Trophoblast cell (in vitro differentiated cells and primary cell): ENCODE measurements at regions not wholly inside any gene's neighbourhood (a gene's known extent, or its start where the extent isn't known, plus 50 kb on each side); places are given as distances from the start of the nearest gene placed in this dataset.

Experiments used
- DNase-seq, 2 donors: peaks; one replicate each; pipeline ENCODE4 v3.0.0-alpha.2; 2016
- H2AFZ ChIP-seq: 2 replicates; pipeline ENCODE4 v1.6.1; 2013; ENCODE audit warnings: low read length, moderate library complexity, mild to moderate bottlenecking; ENCODE audit not compliant: insufficient read depth, poor library complexity
- H2AK5ac ChIP-seq: 2 replicates; pipeline ENCODE4 v1.6.1; 2013; ENCODE audit warnings: mild to moderate bottlenecking, low read length
- H2BK120ac ChIP-seq: 2 replicates; pipeline ENCODE4 v1.6.1; 2013; ENCODE audit warnings: low read length, mild to moderate bottlenecking, moderate library complexity; ENCODE audit not compliant: insufficient read depth, poor library complexity
- H2BK12ac ChIP-seq: 2 replicates; pipeline ENCODE4 v1.6.1; 2013; ENCODE audit warnings: mild to moderate bottlenecking, low read length, moderate library complexity
- H2BK5ac ChIP-seq: 2 replicates; pipeline ENCODE4 v1.6.1; 2013; ENCODE audit warnings: low read length, low read depth, moderate library complexity, mild to moderate bottlenecking; ENCODE audit not compliant: poor library complexity
- H3K14ac ChIP-seq: 2 replicates; pipeline ENCODE4 v1.6.1; 2013; ENCODE audit warnings: mild to moderate bottlenecking, low read length
- H3K18ac ChIP-seq: 2 replicates; pipeline ENCODE4 v1.6.1; 2013; ENCODE audit warnings: mild to moderate bottlenecking, low read length
- H3K23ac ChIP-seq: 2 replicates; pipeline ENCODE4 v1.6.1; 2013; ENCODE audit warnings: low read length
- H3K27ac ChIP-seq: 2 replicates; pipeline ENCODE4 v1.5.1; 2013; ENCODE audit warnings: low read depth, mild to moderate bottlenecking, inconsistent platforms, low read length, moderate library complexity
- H3K27me3 ChIP-seq: 2 replicates; pipeline ENCODE4 v1.6.1; 2013; ENCODE audit warnings: inconsistent platforms, mild to moderate bottlenecking, low read length, moderate library complexity; ENCODE audit not compliant: insufficient read depth
- H3K36me3 ChIP-seq, 2 experiments: 1 replicate in 1 of 2; 2 replicates in 1 of 2; pipeline ENCODE4 v1.6.1; 2013; ENCODE audit warnings: low read length in 2 of 2, mild to moderate bottlenecking in 2 of 2, moderate library complexity in 1 of 2; ENCODE audit not compliant: insufficient read depth in 2 of 2, control insufficient read depth in 1 of 2
- H3K4ac ChIP-seq: 2 replicates; pipeline ENCODE4 v1.6.1; 2013; ENCODE audit warnings: low read depth, mild to moderate bottlenecking, low read length, moderate library complexity
- H3K4me1 ChIP-seq, 2 experiments: 1 replicate in 1 of 2; 2 replicates in 1 of 2; pipeline ENCODE4 v1.6.1; 2013; ENCODE audit warnings: low read length in 2 of 2, mild to moderate bottlenecking in 2 of 2, moderate library complexity in 1 of 2; ENCODE audit not compliant: insufficient read depth in 2 of 2, control insufficient read depth in 1 of 2
- H3K4me2 ChIP-seq: 2 replicates; pipeline ENCODE4 v1.6.1; 2013; ENCODE audit warnings: inconsistent platforms, mild to moderate bottlenecking, low read length, moderate library complexity
- H3K4me3 ChIP-seq: 2 replicates; pipeline ENCODE4 v1.5.1; 2013; ENCODE audit warnings: mild to moderate bottlenecking, low read depth, low read length, inconsistent platforms
- H3K79me1 ChIP-seq: one replicate; pipeline ENCODE4 v1.6.1; 2013; ENCODE audit warnings: low read length
- H3K79me2 ChIP-seq: 2 replicates; pipeline ENCODE4 v1.6.1; 2013; ENCODE audit warnings: low read length, mild to moderate bottlenecking; ENCODE audit not compliant: control insufficient read depth, insufficient read depth, poor library complexity
- H3K9ac ChIP-seq: 2 replicates; pipeline ENCODE4 v1.6.1; 2013; ENCODE audit warnings: mild to moderate bottlenecking, low read length
- H3K9me3 ChIP-seq: 2 replicates; pipeline ENCODE4 v1.6.1; 2013; ENCODE audit warnings: low read depth, mild to moderate bottlenecking, control low read depth, inconsistent platforms, low read length; ENCODE audit not compliant: insufficient read depth
- H4K12ac ChIP-seq: 2 replicates; pipeline ENCODE4 v1.6.1; 2013; ENCODE audit warnings: low read depth, mild to moderate bottlenecking, low read length, moderate library complexity
- H4K8ac ChIP-seq: 2 replicates; pipeline ENCODE4 v1.6.1; 2013; ENCODE audit warnings: low read depth, mild to moderate bottlenecking, low read length, moderate library complexity
- H4K91ac ChIP-seq: one replicate; pipeline ENCODE4 v1.6.1; 2013; ENCODE audit warnings: low read depth, mild to moderate bottlenecking, low read length, moderate library complexity
- WGBS: extraction: QIAGEN DNeasy Blood & Tissue Kit; methylation state at CpG from one replicate; pipeline ENCODE4 v1.1.7; 2013; ENCODE audit warnings: missing lambda C conversion rate; ENCODE audit not compliant: insufficient read length, insufficient coverage; ENCODE audit errors: extremely low coverage; 5-methylcytosine and 5-hydroxymethylcytosine counted together

GRCh38 chr17:79258843-79259242 lies 184.2 kb downstream of the ENGASE start:
- Histone ChIP-seq H3K9ac (no peak overlapping the region), H3K79me1 (no peaks in the 10 kb centered on the region), H3K4ac (no peak overlapping the region), H3K18ac (no peak overlapping the region), H3K27ac (no peak overlapping the region), H3K4me3 (no peak overlapping the region), H4K91ac (no peak overlapping the region), H2BK120ac (no peak overlapping the region), H2BK12ac (no peak overlapping the region), H3K36me3 (no peaks in the 10 kb centered on the region), H3K14ac (no peak overlapping the region), H2AK5ac (no peak overlapping the region), H3K4me2 (no peak overlapping the region), H3K23ac (no peak overlapping the region), H3K9me3 (no peaks in the 10 kb centered on the region), H3K79me2 (no peaks in the 10 kb centered on the region), H2BK5ac (no peak overlapping the region), H3K4me1 (no peaks in the 10 kb centered on the region), H4K12ac (no peak overlapping the region), H3K27me3 (no peaks in the 10 kb centered on the region), H2AFZ (no peak overlapping the region), H4K8ac (no peak overlapping the region)
- WGBS, result no CpG with 5 or more reads among the region's 9 CpGs
- peak in 1 of 2 donors; percentile 31 for DNase-seq

DNA sequence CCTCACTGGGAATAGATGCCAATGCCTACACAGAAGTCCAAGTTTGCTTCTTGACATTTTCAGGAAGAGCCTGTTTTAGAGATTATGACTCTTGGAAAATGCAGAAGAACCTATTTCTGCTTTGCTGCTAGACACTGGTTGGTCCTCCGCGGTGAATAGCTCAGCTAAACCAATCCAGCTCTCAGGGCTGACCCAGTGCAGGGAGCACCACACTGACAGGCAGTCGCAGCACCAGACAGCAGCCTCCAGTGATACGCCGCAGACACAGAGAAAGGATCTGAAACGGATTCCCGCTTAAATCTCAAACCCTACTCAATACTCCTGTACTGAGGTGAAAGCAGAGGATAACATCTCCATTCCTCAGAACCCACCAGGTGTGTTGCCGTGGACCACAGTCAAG lies 183.4 kb downstream of the ENGASE start:
- no CpG with 5 or more reads among the region's 8 CpGs for WGBS
- Histone ChIP-seq H3K79me2 (no peaks in the 10 kb centered on the region), H3K27me3 (no peaks in the 10 kb centered on the region), H3K4me3 (no peak overlapping the region), H3K4me1 (no peaks in the 10 kb centered on the region), H3K4me2 (no peak overlapping the region), H3K18ac (no peak overlapping the region), H3K27ac (no peak overlapping the region), H4K12ac (no peak overlapping the region), H2BK5ac (no peak overlapping the region), H2AFZ (no peak overlapping the region), H3K14ac (no peak overlapping the region), H3K79me1 (no peaks in the 10 kb centered on the region), H3K23ac (no peak overlapping the region), H4K8ac (no peak overlapping the region), H3K4ac (no peak overlapping the region), H2BK12ac (no peak overlapping the region), H2AK5ac (no peak overlapping the region), H3K9ac (no peak overlapping the region), H3K36me3 (no peaks in the 10 kb centered on the region), H3K9me3 (no peaks in the 10 kb centered on the region), H2BK120ac (no peak overlapping the region), H4K91ac (no peak overlapping the region)
- DNase-seq, result no peak

- no peak overlapping the region for H3K14ac ChIP-seq
- no peak overlapping the region for H3K27ac ChIP-seq
- no peak overlapping the region for H4K8ac ChIP-seq
- no peak overlapping the region for H2AFZ ChIP-seq
- no peak overlapping the region for H2BK5ac ChIP-seq
- H4K91ac ChIP-seq, result no peak overlapping the region
- no peak for DNase-seq
- no peaks in the 10 kb centered on the region for H3K79me2 ChIP-seq
- no peak overlapping the region for H3K23ac ChIP-seq
- WGBS, result no CpG with 5 or more reads among the region's 14 CpGs
- H2AK5ac ChIP-seq, result no peak overlapping the region
- no peak overlapping the region for H3K18ac ChIP-seq
- H2BK12ac ChIP-seq, result no peak overlapping the region
- no peaks in the 10 kb centered on the region for H3K27me3 ChIP-seq
- no peaks in the 10 kb centered on the region for H3K79me1 ChIP-seq
- H3K4me2 ChIP-seq, result no peak overlapping the region
- no peak overlapping the region for H3K4ac ChIP-seq
- H3K36me3 ChIP-seq, result no peaks in the 10 kb centered on the region
- H4K12ac ChIP-seq, result no peak overlapping the region
- H3K4me1 ChIP-seq, result no peaks in the 10 kb centered on the region
- H3K4me3 ChIP-seq, result no peak overlapping the region
- H2BK120ac ChIP-seq, result no peak overlapping the region
- no peak overlapping the region for H3K9ac ChIP-seq
- H3K9me3 ChIP-seq, result no peaks in the 10 kb centered on the region
Observed at GRCh38 chr17:79255926-79256585, 181.4 kb downstream of the ENGASE start.

DNA sequence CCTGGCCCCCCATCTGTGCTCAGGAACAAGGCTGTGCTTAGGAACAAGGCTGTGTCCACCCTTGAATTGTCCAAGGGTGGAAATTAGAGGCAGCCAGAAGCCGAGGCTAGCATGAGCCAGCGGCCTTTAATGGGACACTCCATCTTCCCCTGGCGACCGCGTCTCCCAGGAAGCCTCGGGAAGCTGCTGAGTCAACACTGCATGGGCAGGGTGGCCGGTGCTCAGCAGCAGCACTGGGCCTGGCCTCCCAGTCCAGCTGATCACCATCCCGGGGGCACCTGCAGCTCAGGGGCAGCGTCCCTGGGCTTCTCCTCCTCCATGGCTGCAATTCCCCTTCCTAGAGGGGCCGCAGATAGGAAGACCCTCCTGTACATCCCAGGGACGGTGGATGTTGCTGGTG lies 180.8 kb downstream of the ENGASE start:
- H3K4me1 ChIP-seq, result no peaks in the 10 kb centered on the region
- H3K4ac ChIP-seq, result no peak overlapping the region
- no peak overlapping the region for H4K12ac ChIP-seq
- H3K27me3 ChIP-seq, result no peaks in the 10 kb centered on the region
- no peaks in the 10 kb centered on the region for H3K36me3 ChIP-seq
- no peak overlapping the region for H4K91ac ChIP-seq
- no peak overlapping the region for H2AFZ ChIP-seq
- no peak overlapping the region for H3K14ac ChIP-seq
- H2BK12ac ChIP-seq, result no peak overlapping the region
- no peaks in the 10 kb centered on the region for H3K9me3 ChIP-seq
- H3K4me3 ChIP-seq, result no peak overlapping the region
- no peak overlapping the region for H3K23ac ChIP-seq
- H2BK120ac ChIP-seq, result no peak overlapping the region
- no peak overlapping the region for H3K27ac ChIP-seq
- no peak overlapping the region for H3K9ac ChIP-seq
- no peak overlapping the region for H4K8ac ChIP-seq
- no peak overlapping the region for H3K18ac ChIP-seq
- no peak overlapping the region for H2BK5ac ChIP-seq
- H3K4me2 ChIP-seq, result no peak overlapping the region
- no peaks in the 10 kb centered on the region for H3K79me1 ChIP-seq
- WGBS, result no CpG with 5 or more reads among the region's 11 CpGs
- DNase-seq, result no peak
- H3K79me2 ChIP-seq, result no peaks in the 10 kb centered on the region
- H2AK5ac ChIP-seq, result no peak overlapping the region
